ENCODE measurements at regions not wholly inside any gene's neighbourhood (a gene's known extent, or its start where the extent isn't known, plus 50 kb on each side); places are given as distances from the start of the nearest gene placed in this dataset.

- no peaks in the 10 kb centered on the region for H3K9me1 ChIP-seq (ENCODE audit: control insufficient read depth, extremely low read depth, insufficient read depth, low read length)
- H3K27me3 ChIP-seq (ENCODE audit: control insufficient read depth, extremely low read depth, insufficient read depth, low read length): no peaks in the 10 kb centered on the region
- no peaks in the 10 kb centered on the region for H4K20me1 ChIP-seq (ENCODE audit: control insufficient read depth, extremely low read depth, insufficient read depth, low read length)
- H3K4me3 ChIP-seq (ENCODE audit: control insufficient read depth in 2 of 3, extremely low read depth in 1 of 3, insufficient read depth in 2 of 3, low read depth in 1 of 3, low read length in 3 of 3): no peak overlapping the region
- H3K9ac ChIP-seq (ENCODE audit: control insufficient read depth, extremely low read depth, insufficient read depth, low read length): no peak overlapping the region
- TF ChIP-seq CTCF (optimal IDR thresholded peaks at IDR 0.05 in 1 of 3, IDR thresholded peaks at IDR 0.05 in 1 of 3, conservative IDR thresholded peaks at IDR 0.05 in 1 of 3; ENCODE audit: extremely low read depth in 1 of 3, insufficient read depth in 2 of 3, low read length in 3 of 3): no peak
- no peak for TF ChIP-seq EZH2 (IDR thresholded peaks at IDR 0.05; ENCODE audit: low read length)
- H3K27ac ChIP-seq (ENCODE audit: control insufficient read depth, insufficient read depth, low read length): no peak overlapping the region
- no peaks in the 10 kb centered on the region for H3K9me3 ChIP-seq (ENCODE audit: control insufficient read depth, low read depth, low read length)
- H3K36me3 ChIP-seq (ENCODE audit: control insufficient read depth in 2 of 2, extremely low read depth in 1 of 2, insufficient read depth in 2 of 2, low read length in 2 of 2): no peaks in the 10 kb centered on the region
- peak overlapping the region; percentile 1 for H2AFZ ChIP-seq (ENCODE audit: control insufficient read depth, low read length)
- H3K4me1 ChIP-seq (ENCODE audit: control insufficient read depth, extremely low read depth, insufficient read depth, low read length): no peaks in the 10 kb centered on the region
- no peak for DNase-seq (ENCODE audit: low read depth, low spot score)
- dilution Hi-C loops (cut with MboI; ENCODE audit: extremely low pct_ligation_motif_present, low sequenced_read_pairs): no loop called here
- H3K79me2 ChIP-seq (ENCODE audit: control insufficient read depth, insufficient read depth, low read length): no peaks in the 10 kb centered on the region
- no peak overlapping the region for H3K4me2 ChIP-seq (ENCODE audit: control insufficient read depth, extremely low read depth, insufficient read depth, low read depth, low read length)
- peak; percentile 66 for FAIRE-seq
These were observed 728.6 kb upstream of the CDH2 start for GRCh38 chr18:28905509-28905908.

GRCh38 chr18:28904789-28905364 is 727.9 kb upstream of the CDH2 start:
- FAIRE-seq (no peak), DNase-seq (ENCODE audit: low read depth, low spot score) (no peak)
- TF ChIP-seq EZH2 (IDR thresholded peaks at IDR 0.05; ENCODE audit: low read length) (no peak), CTCF (optimal IDR thresholded peaks at IDR 0.05 in 1 of 3, IDR thresholded peaks at IDR 0.05 in 1 of 3, conservative IDR thresholded peaks at IDR 0.05 in 1 of 3; ENCODE audit: extremely low read depth in 1 of 3, insufficient read depth in 2 of 3, low read length in 3 of 3) (no peak)
- no peak overlapping the region for H3K4me2 ChIP-seq (ENCODE audit: control insufficient read depth, extremely low read depth, insufficient read depth, low read depth, low read length)
- no peak overlapping the region for H2AFZ ChIP-seq (ENCODE audit: control insufficient read depth, low read length)
- no peaks in the 10 kb centered on the region for H3K79me2 ChIP-seq (ENCODE audit: control insufficient read depth, insufficient read depth, low read length)
- H4K20me1 ChIP-seq (ENCODE audit: control insufficient read depth, extremely low read depth, insufficient read depth, low read length): no peaks in the 10 kb centered on the region
- H3K36me3 ChIP-seq (ENCODE audit: control insufficient read depth in 2 of 2, extremely low read depth in 1 of 2, insufficient read depth in 2 of 2, low read length in 2 of 2): no peaks in the 10 kb centered on the region
- no peaks in the 10 kb centered on the region for H3K27me3 ChIP-seq (ENCODE audit: control insufficient read depth, extremely low read depth, insufficient read depth, low read length)
- no peak overlapping the region for H3K4me3 ChIP-seq (ENCODE audit: control insufficient read depth in 2 of 3, extremely low read depth in 1 of 3, insufficient read depth in 2 of 3, low read depth in 1 of 3, low read length in 3 of 3)
- no peak overlapping the region for H3K9ac ChIP-seq (ENCODE audit: control insufficient read depth, extremely low read depth, insufficient read depth, low read length)
- H3K27ac ChIP-seq (ENCODE audit: control insufficient read depth, insufficient read depth, low read length): no peak overlapping the region
- H3K9me1 ChIP-seq (ENCODE audit: control insufficient read depth, extremely low read depth, insufficient read depth, low read length): no peaks in the 10 kb centered on the region
- dilution Hi-C loops (cut with MboI; ENCODE audit: extremely low pct_ligation_motif_present, low sequenced_read_pairs): no loop called here
- no peaks in the 10 kb centered on the region for H3K4me1 ChIP-seq (ENCODE audit: control insufficient read depth, extremely low read depth, insufficient read depth, low read length)
- no peaks in the 10 kb centered on the region for H3K9me3 ChIP-seq (ENCODE audit: control insufficient read depth, low read depth, low read length)

Data from keratinocyte (primary cell).